Activated CD4-positive, CD25-positive, alpha-beta regulatory T cell treated with anti-CD3 and anti-CD28 coated beads, Interleukin-2, amount 50 U/mL, for 72 hours (primary cell): ENCODE measurements at regions not wholly inside any gene's neighbourhood (a gene's known extent, or its start where the extent isn't known, plus 50 kb on each side); places are given as distances from the start of the nearest gene placed in this dataset.

Experiments used
- DNase-seq: peaks from one replicate; pipeline ENCODE4 v3.0.0; 2021

DNA sequence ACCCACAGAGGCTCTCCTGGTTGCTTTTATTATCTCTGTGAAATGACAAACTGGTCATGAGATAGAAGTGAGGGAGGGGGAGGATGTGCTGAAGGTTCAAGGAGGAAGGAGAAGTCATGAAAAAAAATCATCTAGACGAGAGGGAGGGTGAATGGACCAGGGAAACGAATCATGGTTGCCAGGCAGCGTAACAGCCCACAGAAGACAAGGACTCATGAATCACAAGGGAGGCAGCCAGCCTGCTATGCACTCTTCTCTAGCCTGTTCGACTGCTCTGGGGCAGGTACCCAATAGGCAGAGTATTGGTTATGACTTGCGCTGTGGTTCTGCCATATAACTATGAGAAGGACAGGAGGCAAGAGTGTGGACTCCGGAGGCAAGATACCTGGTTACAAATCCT lies 475.2 kb downstream of the CDK5RAP2 start:
- DNase-seq, result no peak

DNA sequence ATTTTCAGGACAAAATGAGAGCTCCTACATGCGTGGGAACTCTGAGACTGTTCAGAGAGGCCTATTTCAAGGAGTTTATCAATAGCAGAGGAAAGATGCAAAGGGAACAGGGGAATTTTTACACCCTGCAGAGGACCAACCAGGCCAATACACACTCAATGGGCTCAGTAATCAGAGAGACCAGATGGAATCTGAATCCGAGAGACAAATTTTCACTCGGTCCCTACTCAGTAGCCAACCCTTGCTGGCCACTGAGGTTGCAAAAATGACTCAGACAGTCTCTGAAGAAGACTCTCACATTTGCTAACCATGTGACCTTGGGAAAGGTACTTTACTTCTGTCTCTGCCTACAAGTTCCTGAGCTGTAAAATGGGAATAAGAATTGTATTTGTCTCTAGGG lies 479.4 kb downstream of the CDK5RAP2 start:
- no peak for DNase-seq

DNA sequence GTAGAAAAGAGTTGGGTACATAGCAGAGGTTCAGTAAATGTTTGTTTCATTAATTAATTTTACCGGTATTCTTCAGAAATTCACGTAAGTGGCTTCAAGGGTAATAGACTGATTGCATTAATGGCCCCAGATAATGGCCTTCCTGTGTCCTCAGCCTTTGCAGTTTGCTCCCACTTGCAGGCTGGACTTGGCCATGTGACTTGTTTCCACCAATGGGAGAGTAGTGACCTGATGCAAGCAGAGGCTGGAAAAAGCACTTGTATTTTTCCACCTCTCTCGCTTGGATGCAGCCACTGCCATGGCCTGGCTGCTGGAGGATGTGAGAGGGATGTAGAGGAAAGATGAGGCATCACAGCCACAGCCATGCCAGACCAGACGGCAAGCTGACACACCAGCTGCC lies 480.9 kb downstream of the CDK5RAP2 start:
- DNase-seq, result no peak

DNA sequence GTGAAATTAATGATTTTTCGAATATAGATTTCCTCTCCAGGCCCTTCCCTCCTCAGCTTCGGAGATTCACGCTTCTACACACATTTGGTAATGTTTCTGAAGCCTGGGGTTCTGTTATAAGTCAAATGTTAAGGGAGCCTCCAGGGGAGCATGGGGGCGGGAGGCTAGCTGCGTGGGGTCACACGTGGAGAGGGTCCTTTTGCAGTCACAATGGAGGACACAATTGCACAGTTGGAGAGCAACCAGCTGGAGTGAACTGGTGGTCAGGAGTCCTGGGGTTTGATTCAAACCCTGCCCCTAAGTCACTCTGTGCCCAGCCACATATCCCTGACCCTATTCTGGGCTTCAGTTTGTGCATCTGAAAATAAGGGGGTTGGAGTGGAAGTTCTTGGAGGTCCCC lies 481.4 kb downstream of the CDK5RAP2 start:
- no peak for DNase-seq

DNA sequence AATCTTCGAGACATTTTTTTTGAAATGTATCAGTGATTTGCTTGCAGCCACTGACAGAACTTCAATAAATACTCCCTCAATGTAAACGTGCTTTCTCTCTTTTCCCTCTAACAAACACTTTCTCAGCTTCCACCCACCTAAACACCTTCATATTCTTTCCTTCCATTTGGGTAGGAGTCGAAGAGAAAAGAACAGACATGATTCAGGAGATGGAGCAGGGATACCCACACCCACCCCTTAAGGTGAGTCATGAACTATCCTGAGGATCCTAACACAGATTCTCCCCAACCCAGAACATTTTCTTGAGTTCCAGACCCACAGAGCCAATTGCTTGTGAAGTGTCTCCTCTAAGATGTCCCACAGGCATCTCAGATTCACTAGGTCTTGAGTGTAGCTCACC lies 488.8 kb downstream of the CDK5RAP2 start:
- no peak for DNase-seq

DNA sequence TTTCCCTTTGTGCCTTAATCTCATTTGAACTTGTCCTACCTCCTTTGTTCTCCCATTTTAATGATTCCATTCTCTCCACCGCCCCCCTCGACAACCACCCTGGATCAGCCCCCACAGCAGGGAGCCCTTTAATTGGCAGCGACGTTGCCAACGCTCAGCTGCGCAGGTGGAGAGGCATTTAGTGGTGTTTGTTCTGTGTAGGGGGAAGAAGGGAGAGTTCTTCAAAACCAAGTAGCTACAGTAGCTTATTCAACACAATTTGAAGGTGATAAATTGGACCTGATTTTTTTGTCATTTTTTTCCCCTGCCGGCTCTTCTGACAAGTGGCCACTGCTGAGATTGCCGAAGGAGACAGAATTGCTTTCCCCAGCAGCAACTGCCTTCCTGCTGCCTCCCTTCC lies 499.1 kb downstream of the CDK5RAP2 start:
- no peak for DNase-seq

DNA sequence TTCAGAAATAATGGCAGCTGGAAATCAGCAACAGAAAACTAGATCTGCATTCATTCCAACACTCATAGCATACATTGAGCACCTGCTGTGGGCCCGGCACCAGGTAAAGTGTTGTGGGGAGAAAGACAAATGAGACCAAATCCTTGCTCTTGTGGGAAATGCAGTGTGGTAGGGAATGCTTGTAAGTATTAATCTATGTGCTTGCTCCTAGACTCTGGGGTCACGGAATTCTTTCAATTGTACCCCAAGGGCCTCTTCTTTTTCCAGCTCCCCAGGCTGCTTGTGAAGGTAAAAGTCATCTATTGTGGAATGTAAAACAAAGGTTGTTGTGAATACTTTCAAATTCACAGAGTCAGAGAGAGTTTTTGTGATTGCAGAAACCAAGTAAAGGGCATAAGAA lies 501.9 kb downstream of the CDK5RAP2 start:
- no peak for DNase-seq

DNA sequence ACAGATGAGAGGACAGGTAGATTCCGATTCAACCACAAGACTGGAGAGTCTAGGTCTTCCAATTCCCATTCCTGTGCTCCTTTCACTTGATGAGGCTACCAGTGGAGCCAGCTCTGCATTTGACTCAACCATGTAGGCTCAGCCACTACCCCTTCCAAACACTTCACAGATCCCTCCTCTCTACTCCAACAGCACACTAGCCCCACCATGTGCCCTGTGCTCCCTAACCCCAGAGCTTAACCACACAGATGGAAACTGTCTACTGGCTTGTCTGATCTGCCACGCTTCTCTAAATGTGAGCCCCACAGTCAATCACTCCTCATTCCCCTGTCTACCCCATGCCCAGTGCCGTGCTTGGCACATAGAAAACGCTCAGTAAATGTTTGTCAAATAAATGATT lies 508.2 kb downstream of the CDK5RAP2 start:
- no peak for DNase-seq

DNA sequence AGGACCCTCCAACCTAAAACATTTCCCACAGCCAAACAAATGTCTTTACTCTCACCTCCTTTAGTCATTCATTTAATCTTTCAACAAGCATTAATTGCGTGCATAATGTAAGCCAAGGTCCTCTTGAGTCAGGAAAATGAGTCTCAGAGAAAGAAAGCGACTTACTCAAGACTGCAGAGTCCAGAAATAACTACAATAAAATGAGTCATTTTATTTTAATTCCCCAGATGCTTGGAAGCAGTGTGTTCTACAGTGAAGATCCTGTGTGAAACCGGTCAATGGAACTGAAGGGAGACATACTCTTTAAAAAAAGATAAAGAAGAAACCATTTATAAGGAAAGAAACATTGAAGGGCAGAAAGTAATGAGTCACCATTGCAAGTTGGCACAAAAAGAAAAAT lies 513.7 kb downstream of the CDK5RAP2 start:
- DNase-seq, result no peak

DNA sequence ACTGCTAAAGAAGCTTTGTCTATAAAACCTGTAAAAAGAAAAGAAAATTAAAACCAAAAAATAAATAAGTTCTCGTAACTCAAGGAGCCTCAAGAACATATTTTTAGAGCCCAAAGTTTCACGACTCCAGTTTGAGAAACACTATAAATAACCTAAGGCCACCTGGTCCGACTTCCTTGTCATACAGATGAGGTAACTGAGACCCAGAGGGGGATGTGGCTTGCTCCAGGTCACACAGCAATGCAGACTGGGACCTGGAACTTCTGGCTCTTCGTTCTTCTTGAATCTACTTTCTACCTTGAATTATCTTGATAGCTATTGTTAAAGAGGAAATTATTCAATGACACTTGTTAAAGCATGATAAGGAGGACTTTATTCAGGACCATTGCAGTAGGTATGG lies 514.8 kb downstream of the CDK5RAP2 start:
- no peak for DNase-seq

DNA sequence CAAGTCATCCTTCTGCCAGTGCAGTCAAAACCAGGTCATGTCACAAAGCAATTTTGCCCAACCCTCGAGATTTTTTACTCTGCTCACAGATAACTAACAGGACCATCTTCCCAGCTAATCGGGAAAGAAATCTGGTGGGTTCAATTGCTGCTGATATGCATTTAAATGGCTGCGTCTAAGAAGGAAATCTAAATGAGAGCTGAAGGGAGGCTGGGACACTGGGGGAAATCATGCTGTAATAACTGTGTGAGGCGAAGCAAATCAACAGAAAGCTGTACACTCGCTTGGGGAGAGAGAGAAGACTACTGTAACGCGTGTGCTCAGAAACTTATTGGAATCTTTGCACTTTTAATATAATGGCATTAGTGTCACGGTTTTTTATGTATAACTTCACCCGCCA lies 535.0 kb downstream of the CDK5RAP2 start:
- no peak for DNase-seq

DNA sequence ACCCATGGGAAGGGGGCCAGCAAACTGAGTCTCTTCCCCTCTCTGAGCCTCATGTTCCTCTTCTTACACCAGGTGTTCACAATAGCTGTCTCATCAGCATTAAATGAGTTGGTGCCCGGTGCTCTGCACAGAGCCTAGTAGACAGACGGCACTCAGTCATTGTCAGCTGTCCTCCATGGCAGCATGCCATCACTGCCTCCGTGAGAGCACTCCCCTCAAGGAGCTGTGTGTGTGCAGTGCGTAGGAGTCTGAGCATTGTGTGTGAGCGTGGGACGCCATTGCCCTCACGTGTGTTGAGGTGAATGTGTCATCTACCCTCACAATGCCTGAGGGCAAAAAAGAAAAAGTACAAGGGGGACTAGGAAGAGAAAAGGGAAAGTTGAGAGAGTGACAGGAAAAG lies 536.5 kb downstream of the CDK5RAP2 start:
- no peak for DNase-seq

DNA sequence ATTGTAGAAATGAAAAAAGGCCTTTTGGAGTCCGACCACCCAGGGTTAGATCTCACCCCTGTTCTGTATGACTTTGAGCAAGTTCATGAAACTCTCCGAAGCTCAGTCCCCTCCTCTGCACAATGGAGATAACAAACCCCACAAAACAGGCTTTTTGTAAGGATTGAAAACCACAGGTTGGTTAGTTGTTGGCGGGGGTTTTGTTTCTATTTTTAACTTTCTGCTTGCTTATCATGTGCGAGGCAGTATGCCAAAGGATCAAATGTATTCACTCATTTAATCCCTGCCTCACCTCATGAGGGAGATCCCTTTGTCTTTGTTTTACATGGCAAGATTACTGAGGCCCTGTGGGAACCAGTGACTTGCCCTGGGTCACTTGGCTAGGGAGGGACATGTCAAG lies 539.1 kb downstream of the CDK5RAP2 start:
- no peak for DNase-seq

DNA sequence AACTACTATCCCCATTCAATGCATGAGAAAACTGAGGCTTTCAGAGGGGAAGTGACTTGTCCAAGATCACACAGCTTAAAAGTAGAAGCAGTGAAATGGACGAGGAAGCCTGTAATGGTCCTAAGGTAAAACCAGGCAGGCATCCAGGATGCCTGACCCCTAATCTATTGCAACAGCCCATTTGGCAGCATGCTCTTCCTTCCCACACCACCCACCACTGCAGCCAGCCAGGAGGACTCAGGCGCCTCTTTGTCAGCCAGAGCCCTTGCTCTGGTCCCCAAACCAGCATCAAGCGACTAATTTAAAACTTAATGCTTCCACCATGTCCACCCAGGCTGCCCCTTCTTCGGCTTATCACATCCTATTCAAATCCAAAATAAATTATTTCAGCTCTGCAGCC lies 541.6 kb downstream of the CDK5RAP2 start:
- DNase-seq, result no peak

DNA sequence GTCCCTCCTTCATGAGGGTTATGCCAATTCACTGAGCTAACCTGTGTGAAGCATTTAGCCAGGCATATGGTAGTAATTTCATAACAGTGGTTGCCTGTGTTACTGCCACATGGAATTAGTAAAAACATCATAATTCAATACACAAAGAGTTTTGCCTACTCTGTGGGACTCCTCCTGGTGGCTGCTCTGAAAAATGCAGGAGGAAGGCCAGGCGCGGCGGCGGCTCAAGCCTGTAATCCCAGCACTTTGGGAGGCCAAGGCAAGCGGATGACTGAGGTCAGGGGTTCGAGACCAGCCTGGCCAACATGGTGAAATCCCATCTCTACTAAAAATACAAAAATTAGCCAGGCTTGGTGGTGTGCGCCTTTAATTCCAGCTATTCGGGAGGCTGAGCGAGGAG lies 547.3 kb downstream of the CDK5RAP2 start:
- DNase-seq, result no peak

DNA sequence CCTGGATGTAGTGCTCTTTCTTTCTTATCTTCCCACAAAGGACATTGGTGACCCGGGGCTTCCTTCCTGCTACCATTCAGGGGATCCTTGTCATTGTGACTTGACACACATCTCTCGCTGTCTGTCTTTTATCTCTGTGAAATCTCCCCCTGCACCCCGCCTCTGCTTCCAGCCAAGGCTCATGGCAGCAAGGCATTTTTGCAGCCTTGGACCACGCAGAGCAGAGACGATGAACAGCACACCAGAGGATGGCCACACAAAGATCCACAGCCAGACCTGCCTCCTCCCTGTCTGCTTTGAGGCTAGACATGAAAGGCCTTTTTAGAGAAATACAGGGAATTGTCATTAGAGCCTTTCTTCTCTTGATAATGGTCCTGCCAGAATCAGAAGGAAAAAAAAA lies 549.1 kb downstream of the CDK5RAP2 start:
- DNase-seq, result no peak

DNA sequence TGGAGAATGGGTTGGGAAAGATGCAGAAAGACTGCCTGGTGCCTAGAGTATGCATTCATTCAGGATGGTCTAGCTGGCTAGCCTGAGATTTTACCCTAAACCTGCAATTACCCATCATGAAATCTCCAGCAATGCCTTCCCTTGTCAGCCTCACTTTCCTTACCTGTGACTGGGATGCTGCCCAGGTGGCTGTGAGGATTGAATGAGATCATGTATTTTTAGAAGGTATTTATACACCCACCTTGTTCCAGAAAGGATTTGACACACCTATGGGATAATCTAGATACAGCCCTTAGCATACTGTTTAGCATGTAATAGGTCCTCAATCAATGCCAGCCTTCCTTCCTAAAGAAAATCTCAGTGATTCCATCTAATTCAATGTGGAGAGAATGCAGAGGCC lies 561.4 kb downstream of the CDK5RAP2 start:
- DNase-seq, result no peak

DNA sequence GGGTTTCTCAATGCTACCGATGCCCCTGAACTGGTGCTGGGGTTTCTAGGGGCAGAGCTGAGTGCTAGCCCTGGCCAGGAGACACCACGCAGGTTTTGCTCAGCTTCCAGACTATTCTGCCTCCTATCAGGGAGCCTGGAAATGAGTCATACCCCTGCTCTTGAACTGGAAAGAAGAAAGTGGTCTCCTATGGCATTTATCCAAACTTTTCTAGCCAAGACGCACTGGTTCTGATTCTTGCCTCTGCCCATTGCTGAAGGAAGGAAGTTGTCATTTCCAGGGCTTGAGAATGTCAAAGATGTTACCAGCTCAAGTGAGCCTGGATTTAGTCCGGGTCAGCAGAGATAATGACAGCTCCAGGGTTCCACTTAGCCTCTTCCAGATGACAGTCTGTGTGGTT lies 561.9 kb downstream of the CDK5RAP2 start:
- DNase-seq, result no peak

DNA sequence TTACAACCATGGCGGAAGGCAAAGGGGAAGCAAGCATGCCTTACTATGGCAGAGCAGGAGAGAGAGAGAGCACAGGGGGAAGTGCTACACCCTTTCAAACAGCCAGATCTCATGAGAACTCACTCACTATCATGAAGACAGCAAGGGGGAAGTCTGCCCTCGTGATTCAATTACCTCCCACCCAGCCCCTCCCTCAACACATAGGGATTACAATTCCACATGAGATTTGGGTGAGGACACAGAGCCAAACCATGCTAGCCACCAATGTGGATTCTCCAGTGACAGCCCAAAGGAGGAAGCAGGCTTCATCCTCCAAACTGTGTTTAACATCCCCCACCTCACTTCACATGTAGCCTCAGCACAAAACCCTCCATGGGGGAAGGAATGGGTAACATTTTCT lies 563.7 kb downstream of the CDK5RAP2 start:
- no peak for DNase-seq

DNA sequence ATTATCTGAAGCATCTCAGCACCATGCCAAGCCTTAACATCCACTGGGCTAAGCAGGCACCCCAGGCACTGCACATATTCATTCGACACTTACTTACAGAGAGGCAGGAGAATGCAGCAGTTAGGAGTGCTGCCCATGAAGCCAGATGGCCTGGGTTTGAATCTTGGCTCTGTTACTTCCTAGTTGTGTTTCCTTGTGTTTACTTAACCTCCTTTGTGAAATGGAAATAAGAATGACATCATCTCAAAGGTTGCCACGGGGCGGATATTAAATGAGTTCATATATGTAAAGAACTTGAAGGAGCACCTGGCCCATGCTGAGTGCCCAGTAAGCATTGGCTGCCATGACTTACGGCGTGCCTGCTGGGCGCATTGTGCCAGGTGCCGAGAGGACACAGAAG lies 565.2 kb downstream of the CDK5RAP2 start:
- no peak for DNase-seq

DNA sequence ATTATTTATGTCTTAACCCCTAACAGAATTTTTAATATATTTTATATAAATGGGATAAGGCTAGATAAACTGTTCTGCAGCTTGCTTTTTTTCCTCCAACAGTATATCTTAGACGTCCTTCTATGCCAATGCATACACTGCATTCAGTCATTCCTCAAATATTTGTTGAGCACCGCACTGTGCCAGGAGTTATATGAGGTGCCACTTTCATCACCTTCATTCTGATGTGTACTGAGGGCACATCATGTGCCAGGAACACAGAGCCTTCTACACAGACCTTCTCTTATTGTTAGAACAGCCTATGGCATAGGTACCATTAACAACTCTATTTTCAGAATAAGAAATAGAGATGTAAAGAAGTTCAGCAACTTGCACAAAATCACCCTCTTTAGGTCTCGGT lies 570.1 kb downstream of the CDK5RAP2 start:
- DNase-seq, result no peak

DNA sequence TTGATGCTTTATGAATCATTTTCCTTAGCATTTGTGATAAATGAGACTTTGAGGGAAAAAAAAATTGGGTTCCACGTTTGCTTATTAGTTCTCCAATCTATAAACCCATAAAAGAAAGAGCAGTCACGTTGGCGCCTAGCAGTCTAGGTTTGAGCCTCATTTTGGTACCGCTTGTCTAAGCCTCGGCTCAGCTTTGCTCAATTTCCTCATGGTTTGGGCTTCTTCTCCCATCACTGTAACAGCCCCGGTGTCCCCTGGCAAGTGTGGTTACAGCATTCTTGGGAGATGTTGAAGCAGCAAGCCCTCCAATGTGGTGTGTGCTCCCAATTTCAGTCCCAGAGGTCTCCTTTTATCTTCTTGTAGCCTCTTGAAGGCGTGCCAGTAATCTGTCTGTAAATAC lies 578.4 kb downstream of the CDK5RAP2 start:
- DNase-seq, result no peak

DNA sequence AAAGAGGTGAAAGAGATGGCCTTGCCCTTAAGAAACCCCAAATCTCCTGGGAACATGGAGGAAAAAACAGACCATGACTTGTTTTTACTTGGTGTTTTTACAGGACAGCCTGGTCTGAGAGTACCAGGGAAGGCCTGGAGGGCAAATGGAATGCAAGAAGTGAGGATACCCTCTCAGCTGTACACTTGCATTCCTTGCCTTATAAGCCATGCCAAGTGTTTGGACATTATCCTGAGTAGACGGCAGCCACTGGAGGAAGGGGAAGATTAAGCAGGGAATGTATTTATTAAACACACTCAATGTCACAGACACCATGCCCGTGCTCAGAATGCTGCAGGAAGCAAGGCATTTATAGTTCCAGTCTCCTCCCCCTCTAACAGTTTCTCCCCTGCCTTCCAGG lies 581.4 kb downstream of the CDK5RAP2 start:
- no peak for DNase-seq

DNA sequence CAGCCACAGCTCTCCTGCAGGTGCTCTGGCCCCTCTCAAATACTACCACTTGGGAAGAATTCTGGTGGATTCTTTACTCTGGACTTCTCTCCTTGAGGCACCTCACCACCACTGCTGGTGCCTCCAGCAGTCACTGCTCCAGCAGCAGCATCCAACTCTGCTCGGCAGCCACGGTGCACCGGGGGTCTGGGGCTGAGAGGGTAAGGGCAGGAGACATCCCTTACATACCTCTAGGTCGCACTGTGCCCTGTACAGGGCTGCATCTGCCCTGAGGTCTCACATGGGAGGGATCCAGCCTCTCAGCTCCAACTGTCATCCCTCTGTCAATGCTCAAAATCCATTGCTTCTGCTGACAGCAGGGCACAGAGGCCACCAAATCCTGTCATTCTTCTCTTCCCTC lies 588.2 kb downstream of the CDK5RAP2 start:
- DNase-seq, result no peak

DNA sequence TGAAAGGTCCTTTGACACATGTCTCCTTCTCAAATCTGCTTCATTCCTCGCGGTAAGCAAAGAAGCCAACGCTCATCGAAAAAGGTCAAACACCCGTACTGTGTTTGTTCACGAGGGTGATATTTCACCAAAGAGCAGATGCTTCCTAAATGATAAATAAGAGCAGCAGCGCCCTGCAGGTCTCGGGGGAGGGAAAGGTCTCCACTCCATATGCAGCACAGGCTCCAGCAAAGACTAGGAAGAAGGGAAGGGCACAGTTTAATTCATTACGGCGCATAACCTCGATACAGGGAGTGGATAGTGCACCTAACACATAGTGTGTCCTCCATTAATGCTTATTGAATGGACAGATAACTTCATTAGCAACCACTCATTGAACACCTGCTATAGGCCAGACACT lies 593.3 kb downstream of the CDK5RAP2 start:
- DNase-seq, result no peak

DNA sequence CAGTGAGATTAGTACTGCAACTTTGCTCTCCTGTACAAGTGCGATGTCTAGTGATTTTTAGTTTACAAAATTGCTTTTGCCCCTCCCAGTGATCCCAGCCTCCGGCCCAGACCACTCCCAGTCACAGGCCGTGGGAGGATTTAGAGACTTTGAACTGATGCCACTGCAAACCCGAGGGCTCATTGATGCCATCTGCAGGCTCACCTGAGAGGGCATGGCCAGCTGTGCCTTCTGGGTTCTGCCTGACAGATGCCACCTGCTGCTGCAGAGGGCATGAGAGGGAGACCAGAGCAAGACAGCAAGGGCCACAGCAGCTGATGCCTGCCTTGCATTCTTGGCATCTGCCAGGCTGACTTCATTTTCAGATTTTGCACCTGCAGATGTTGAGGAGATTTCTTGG lies 593.8 kb downstream of the CDK5RAP2 start:
- no peak for DNase-seq

DNA sequence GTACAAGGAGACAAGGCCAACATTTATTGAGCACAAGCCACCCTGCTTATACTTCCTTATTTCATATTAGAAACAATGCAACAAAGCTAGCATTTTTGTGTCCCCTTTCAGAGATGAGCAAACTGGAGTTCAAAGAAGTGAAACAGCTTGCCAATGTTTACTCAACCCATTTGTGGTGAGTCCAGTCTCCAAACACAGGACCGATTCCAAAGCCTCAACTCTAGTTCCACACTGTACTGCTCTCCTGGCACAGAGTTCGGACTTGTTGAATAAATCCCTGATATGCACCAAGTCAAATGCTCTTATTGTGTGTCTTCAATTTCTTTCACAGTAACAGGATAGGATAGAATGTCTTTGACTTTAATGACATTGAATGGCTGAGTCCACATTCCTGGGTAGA lies 604.8 kb upstream of the BRINP1 start:
- no peak for DNase-seq
